Caco-2 (cell line): ENCODE measurements at regions not wholly inside any gene's neighbourhood (a gene's known extent, or its start where the extent isn't known, plus 50 kb on each side); places are given as distances from the start of the nearest gene placed in this dataset.

ENCODE experiments used
- BruUV-seq: library from RNA; stranded (reverse); fragments of 400-500 nt; replicated peaks from 2 replicates; lab custom pipeline; 2021; lab: Mats Ljungman, UMichigan
- CTCF ChIA-PET: fragments of 300-600 bp; sonication (Branson Sonifier 250); formaldehyde crosslinking; loops from one replicate; lab custom pipeline; 2022; ENCODE audit warnings: antibody characterized with exemption; lab: Charles Lee
- POLR2A ChIA-PET: fragments of 300-600 bp; sonication (Branson Sonifier 250); formaldehyde crosslinking; loops from one replicate; lab custom pipeline; 2022; ENCODE audit warnings: antibody characterized with exemption; lab: Charles Lee
- DNase-seq, 2 experiments: peaks; one replicate each; pipeline versions ENCODE4 v3.0.0 to v3.0.0-alpha.2; 2020 to 2022
- H3K27me3 ChIP-seq: replicated peaks from 2 replicates; pipeline ENCODE4 v1.6.0; 2011; ENCODE audit warnings: low read length; ENCODE audit not compliant: control insufficient read depth, insufficient read depth
- H3K36me3 ChIP-seq: 2 replicates; pipeline ENCODE4 v1.5.1; 2011; ENCODE audit warnings: low read length; ENCODE audit not compliant: control insufficient read depth, insufficient read depth
- H3K4me1 ChIP-seq: fragments of 250-450 bp; sonication (Bioruptor Pico); 2 replicates; pipeline ENCODE4 v1.5.1; 2020; ENCODE audit warnings: mild to moderate bottlenecking
- H3K4me3 ChIP-seq: 2 replicates; pipeline ENCODE4 v1.5.1; 2011; ENCODE audit warnings: low read depth, mild to moderate bottlenecking, control low read depth, low read length
- H3K9me3 ChIP-seq: fragments of 250-450 bp; sonication (Bioruptor Pico); 2 replicates; pipeline ENCODE4 v1.5.1; 2020; ENCODE audit warnings: mild to moderate bottlenecking, moderate library complexity
- H3K27ac Mint-ChIP-seq: one replicate; pipeline ENCODE4 v1.8.0; 2022; ENCODE audit warnings: mixed read lengths; ENCODE audit not compliant: unreplicated experiment
- H3K27me3 Mint-ChIP-seq: one replicate; pipeline ENCODE4 v1.8.0; 2022; ENCODE audit warnings: mixed read lengths; ENCODE audit not compliant: insufficient read depth, unreplicated experiment
- H3K36me3 Mint-ChIP-seq: one replicate; pipeline ENCODE4 v1.8.0; 2022; ENCODE audit warnings: mild to moderate bottlenecking, mixed read lengths; ENCODE audit not compliant: insufficient read depth, unreplicated experiment
- H3K4me1 Mint-ChIP-seq: one replicate; pipeline ENCODE4 v1.8.0; 2022; ENCODE audit warnings: low read depth, mixed read lengths; ENCODE audit not compliant: unreplicated experiment
- H3K4me3 Mint-ChIP-seq: one replicate; pipeline ENCODE4 v1.8.0; 2022; ENCODE audit warnings: mild to moderate bottlenecking, moderate library complexity, mixed read lengths; ENCODE audit not compliant: unreplicated experiment
- H3K9me3 Mint-ChIP-seq: one replicate; pipeline ENCODE4 v1.8.0; 2022; ENCODE audit warnings: mixed read lengths; ENCODE audit not compliant: unreplicated experiment
- CTCF ChIP-seq, 2 experiments: fragments of 200-600 bp in 1 of 2; IDR thresholded peaks; 1 replicate in 1 of 2; 2 replicates in 1 of 2; pipeline versions ENCODE4 v1.5.1 to v1.8.0; 2011 to 2022; ENCODE audit warnings: antibody characterized with exemption in 1 of 2, control low read depth in 1 of 2, inconsistent platforms in 1 of 2, low read depth in 1 of 2, low read length in 1 of 2, mild to moderate bottlenecking in 1 of 2, moderate library complexity in 1 of 2; ENCODE audit not compliant: insufficient read depth in 1 of 2, severe bottlenecking in 1 of 2, unreplicated experiment in 1 of 2
- intact Hi-C: fragments of 100-400 bp; cut with micrococcal nuclease; formaldehyde crosslinking; loops from one replicate; pipeline ENCODE4 v1.10.0; 2022; ENCODE audit not compliant: unreplicated experiment

- peaks cover 18% of the 10 kb centered on the region for H3K27me3 Mint-ChIP-seq
- no peaks in the 10 kb centered on the region for H3K36me3 ChIP-seq
- H3K9me3 Mint-ChIP-seq, result no peaks in the 10 kb centered on the region
- no peak for TF ChIP-seq CTCF (IDR thresholded peaks at IDR 0.05; ENCODE audit: insufficient read depth in 1 of 2, low read depth in 1 of 2, low read length in 1 of 2, severe bottlenecking in 1 of 2, unreplicated experiment in 1 of 2)
- no peak overlapping the region for H3K27ac Mint-ChIP-seq
- intact Hi-C loops, result no loop called here
- H3K9me3 ChIP-seq, result no peaks in the 10 kb centered on the region
- H3K4me1 Mint-ChIP-seq, result no peaks in the 10 kb centered on the region
- CTCF ChIA-PET, result no interaction called here
- DNase-seq, result no peak
- H3K4me1 ChIP-seq, result no peaks in the 10 kb centered on the region
- no peaks in the 10 kb centered on the region for H3K36me3 Mint-ChIP-seq
- no peak overlapping the region for H3K4me3 Mint-ChIP-seq
- POLR2A ChIA-PET, result no interaction called here
- H3K27me3 ChIP-seq, result no peaks in the 10 kb centered on the region
- H3K4me3 ChIP-seq, result no peak overlapping the region
- BruUV-seq, result no TSS peak
These were observed 68.7 kb upstream of the MARCHF10 start for GRCh38 chr17:62876673-62877405.

- Histone ChIP-seq H3K36me3 (no peaks in the 10 kb centered on the region), H3K4me3 (no peak overlapping the region), H3K4me1 (no peaks in the 10 kb centered on the region), H3K27me3 (no peaks in the 10 kb centered on the region), H3K9me3 (no peaks in the 10 kb centered on the region)
- no peak for TF ChIP-seq CTCF (IDR thresholded peaks at IDR 0.05; ENCODE audit: insufficient read depth in 1 of 2, low read depth in 1 of 2, low read length in 1 of 2, severe bottlenecking in 1 of 2, unreplicated experiment in 1 of 2)
- CTCF ChIA-PET, result no interaction called here
- Mint-ChIP-seq H3K4me1 (no peaks in the 10 kb centered on the region), H3K27me3 (peaks cover 18% of the 10 kb centered on the region), H3K4me3 (no peak overlapping the region), H3K36me3 (no peaks in the 10 kb centered on the region), H3K27ac (no peak overlapping the region), H3K9me3 (no peaks in the 10 kb centered on the region)
- intact Hi-C loops, result no loop called here
- DNase-seq, result no peak
- POLR2A ChIA-PET, result no interaction called here
- no TSS peak for BruUV-seq
These were observed 67.9 kb upstream of the MARCHF10 start for GRCh38 chr17:62876063-62876462.

GRCh38 chr17:62875296-62875695, 67.2 kb upstream of the MARCHF10 start:
- no peaks in the 10 kb centered on the region for H3K36me3 ChIP-seq
- ChIA-PET CTCF (no interaction called here), POLR2A (no interaction called here)
- Mint-ChIP-seq H3K9me3 (no peaks in the 10 kb centered on the region), H3K4me1 (no peaks in the 10 kb centered on the region), H3K36me3 (no peaks in the 10 kb centered on the region), H3K4me3 (no peak overlapping the region), H3K27ac (no peak overlapping the region), H3K27me3 (peaks cover 18% of the 10 kb centered on the region)
- H3K4me3 ChIP-seq, result no peak overlapping the region
- no peaks in the 10 kb centered on the region for H3K4me1 ChIP-seq
- no peaks in the 10 kb centered on the region for H3K9me3 ChIP-seq
- intact Hi-C loops, result no loop called here
- DNase-seq, result peak in 1 of 2 experiments; percentile 38
- TF ChIP-seq CTCF (IDR thresholded peaks at IDR 0.05; ENCODE audit: insufficient read depth in 1 of 2, low read depth in 1 of 2, low read length in 1 of 2, severe bottlenecking in 1 of 2, unreplicated experiment in 1 of 2), result no peak
- BruUV-seq, result no TSS peak
- H3K27me3 ChIP-seq, result no peaks in the 10 kb centered on the region
